ENCODE measurements at regions not wholly inside any gene's neighbourhood (a gene's known extent, or its start where the extent isn't known, plus 50 kb on each side); places are given as distances from the start of the nearest gene placed in this dataset.

GRCh38 chr2:59570818-59571217, 982.6 kb downstream of the BCL11A start:
- no peak for TF ChIP-seq CTCF (IDR thresholded peaks at IDR 0.05; ENCODE audit: insufficient read depth, low read length, poor library complexity, severe bottlenecking)
- no peak overlapping the region for H3K4me3 ChIP-seq (ENCODE audit: insufficient read depth, low read length, poor library complexity, severe bottlenecking)

GRCh38 chr2:59569124-59569523, 984.3 kb downstream of the BCL11A start:
- no peaks in the 10 kb centered on the region for H3K27me3 ChIP-seq (ENCODE audit: low read length)
- no peaks in the 10 kb centered on the region for H3K36me3 ChIP-seq (ENCODE audit: low read length)
- no peak overlapping the region for H3K4me2 ChIP-seq (ENCODE audit: low read depth, low read length, poor library complexity, severe bottlenecking)
- H3K4me3 ChIP-seq (ENCODE audit: insufficient read depth, low read length, poor library complexity, severe bottlenecking): no peak overlapping the region
- no peaks in the 10 kb centered on the region for H3F3A ChIP-seq (ENCODE audit: insufficient read depth)
- no peaks in the 10 kb centered on the region for H3K9me3 ChIP-seq (ENCODE audit: insufficient read depth, low read length)
- H3K79me2 ChIP-seq (ENCODE audit: insufficient read depth, low read length): no peaks in the 10 kb centered on the region
- no peaks in the 10 kb centered on the region for H4K20me1 ChIP-seq (ENCODE audit: low read depth, low read length)
- H3K9ac ChIP-seq (ENCODE audit: low read length): no peak overlapping the region
- no peaks in the 10 kb centered on the region for H3K9me2 ChIP-seq (replicated peaks; ENCODE audit: insufficient read depth, low read length)
- no peak for TF ChIP-seq EZH2phosphoT487 (conservative IDR thresholded peaks at IDR 0.05; ENCODE audit: low read length)
- no peak for TF ChIP-seq CTCF (IDR thresholded peaks at IDR 0.05; ENCODE audit: insufficient read depth, low read length, poor library complexity, severe bottlenecking)
- no peak overlapping the region for H3K27ac ChIP-seq (ENCODE audit: low read depth, low read length)
- no peak overlapping the region for H2AFZ ChIP-seq (ENCODE audit: low read depth, low read length, severe bottlenecking)

More at GRCh38 chr2:59570818-59571217, 982.6 kb downstream of the BCL11A start:
- Histone ChIP-seq H3K79me2 (ENCODE audit: insufficient read depth, low read length) (no peaks in the 10 kb centered on the region), H3K27ac (ENCODE audit: low read depth, low read length) (no peak overlapping the region), H3K9me3 (ENCODE audit: insufficient read depth, low read length) (no peaks in the 10 kb centered on the region), H3K9ac (ENCODE audit: low read length) (no peak overlapping the region), H3F3A (ENCODE audit: insufficient read depth) (no peaks in the 10 kb centered on the region), H3K27me3 (ENCODE audit: low read length) (no peaks in the 10 kb centered on the region), H2AFZ (ENCODE audit: low read depth, low read length, severe bottlenecking) (no peak overlapping the region), H4K20me1 (ENCODE audit: low read depth, low read length) (no peaks in the 10 kb centered on the region), H3K9me2 (replicated peaks; ENCODE audit: insufficient read depth, low read length) (no peaks in the 10 kb centered on the region), H3K36me3 (ENCODE audit: low read length) (no peaks in the 10 kb centered on the region), H3K4me2 (ENCODE audit: low read depth, low read length, poor library complexity, severe bottlenecking) (no peak overlapping the region)

- Histone ChIP-seq H3K4me2 (ENCODE audit: low read depth, low read length, poor library complexity, severe bottlenecking) (no peak overlapping the region), H3K9ac (ENCODE audit: low read length) (no peak overlapping the region), H2AFZ (ENCODE audit: low read depth, low read length, severe bottlenecking) (no peak overlapping the region), H4K20me1 (ENCODE audit: low read depth, low read length) (no peaks in the 10 kb centered on the region), H3K36me3 (ENCODE audit: low read length) (no peaks in the 10 kb centered on the region), H3K9me2 (replicated peaks; ENCODE audit: insufficient read depth, low read length) (no peaks in the 10 kb centered on the region), H3K79me2 (ENCODE audit: insufficient read depth, low read length) (no peaks in the 10 kb centered on the region), H3K27ac (ENCODE audit: low read depth, low read length) (no peak overlapping the region), H3K9me3 (ENCODE audit: insufficient read depth, low read length) (no peaks in the 10 kb centered on the region), H3F3A (ENCODE audit: insufficient read depth) (no peaks in the 10 kb centered on the region), H3K4me3 (ENCODE audit: insufficient read depth, low read length, poor library complexity, severe bottlenecking) (no peak overlapping the region), H3K27me3 (ENCODE audit: low read length) (no peaks in the 10 kb centered on the region)
- TF ChIP-seq EZH2phosphoT487 (conservative IDR thresholded peaks at IDR 0.05; ENCODE audit: low read length): no peak
- no peak for TF ChIP-seq CTCF (IDR thresholded peaks at IDR 0.05; ENCODE audit: insufficient read depth, low read length, poor library complexity, severe bottlenecking)
These were observed 985.0 kb downstream of the BCL11A start for GRCh38 chr2:59568461-59568860.

GRCh38 chr2:59567151-59567550, 986.3 kb downstream of the BCL11A start:
- Histone ChIP-seq H3K27me3 (ENCODE audit: low read length) (no peaks in the 10 kb centered on the region), H3K79me2 (ENCODE audit: insufficient read depth, low read length) (no peaks in the 10 kb centered on the region), H3K4me3 (ENCODE audit: insufficient read depth, low read length, poor library complexity, severe bottlenecking) (no peak overlapping the region), H3K36me3 (ENCODE audit: low read length) (no peaks in the 10 kb centered on the region), H3K4me2 (ENCODE audit: low read depth, low read length, poor library complexity, severe bottlenecking) (no peak overlapping the region), H3K9me2 (replicated peaks; ENCODE audit: insufficient read depth, low read length) (no peaks in the 10 kb centered on the region), H3K9ac (ENCODE audit: low read length) (no peak overlapping the region), H4K20me1 (ENCODE audit: low read depth, low read length) (no peaks in the 10 kb centered on the region), H3K27ac (ENCODE audit: low read depth, low read length) (no peak overlapping the region), H2AFZ (ENCODE audit: low read depth, low read length, severe bottlenecking) (no peak overlapping the region), H3K9me3 (ENCODE audit: insufficient read depth, low read length) (no peaks in the 10 kb centered on the region), H3F3A (ENCODE audit: insufficient read depth) (no peaks in the 10 kb centered on the region)
- no peak for TF ChIP-seq CTCF (IDR thresholded peaks at IDR 0.05; ENCODE audit: insufficient read depth, low read length, poor library complexity, severe bottlenecking)
- TF ChIP-seq EZH2phosphoT487 (conservative IDR thresholded peaks at IDR 0.05; ENCODE audit: low read length): no peak
